ENCODE measurements at regions not wholly inside any gene's neighbourhood (a gene's known extent, or its start where the extent isn't known, plus 50 kb on each side); places are given as distances from the start of the nearest gene placed in this dataset.

DNA sequence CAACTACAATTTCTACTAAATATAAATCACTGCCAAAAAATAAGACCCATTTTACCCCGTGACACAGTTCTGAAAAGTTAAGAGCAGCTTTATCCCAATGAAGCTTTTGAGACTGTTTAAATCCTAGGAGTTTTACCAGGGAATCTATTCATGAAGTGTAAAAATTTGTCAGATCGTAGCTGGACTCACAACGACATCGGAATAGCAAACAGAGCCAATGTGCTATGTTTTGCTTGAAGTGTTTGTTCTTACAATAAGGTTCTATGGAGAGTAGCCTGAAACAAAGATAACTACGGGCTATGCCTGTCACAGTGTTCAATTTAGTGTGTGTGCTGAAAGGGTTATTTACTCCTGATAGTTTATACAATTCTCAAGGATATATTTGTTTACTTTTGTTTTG is 78.5 kb upstream of the L3MBTL4 start:
- H3K27ac Mint-ChIP-seq (ENCODE audit: unreplicated experiment), result no peak overlapping the region
- peaks cover 12% of the 10 kb centered on the region for H3K4me1 Mint-ChIP-seq (ENCODE audit: low read depth, unreplicated experiment)
- DNase-seq (ENCODE audit: low read depth) (no peak), FAIRE-seq (no peak)
- no peak overlapping the region for H2AFZ ChIP-seq (ENCODE audit: low read depth, low read length)
- no peak overlapping the region for H3K4me2 ChIP-seq (ENCODE audit: low read length)
- H3K36me3 ChIP-seq (ENCODE audit: insufficient read depth, low read length), result no peaks in the 10 kb centered on the region
- H3K27ac ChIP-seq (ENCODE audit: low read depth, low read length), result no peak overlapping the region
- H3K27me3 ChIP-seq (ENCODE audit: insufficient read depth, low read length), result no peaks in the 10 kb centered on the region
- no peaks in the 10 kb centered on the region for H3K9me3 Mint-ChIP-seq (ENCODE audit: unreplicated experiment)
- H3K36me3 Mint-ChIP-seq (ENCODE audit: low read depth, unreplicated experiment), result no peaks in the 10 kb centered on the region
- no peaks in the 10 kb centered on the region for H3K27me3 Mint-ChIP-seq (ENCODE audit: low read depth, unreplicated experiment)
- H3K9ac ChIP-seq (ENCODE audit: low read length), result no peak overlapping the region
- no peak overlapping the region for H3K4me3 ChIP-seq (ENCODE audit: insufficient read depth, low read depth, low read length)
- H3K4me1 ChIP-seq (ENCODE audit: insufficient read depth, low read length), result no peaks in the 10 kb centered on the region
- no peaks in the 10 kb centered on the region for H3K79me2 ChIP-seq (ENCODE audit: insufficient read depth, low read length)
- H3K4me3 Mint-ChIP-seq (ENCODE audit: unreplicated experiment), result no peak overlapping the region
- no peak for TF ChIP-seq EZH2 (IDR thresholded peaks at IDR 0.05; ENCODE audit: insufficient read depth, low read length)
- TF ChIP-seq, protein P1, sequence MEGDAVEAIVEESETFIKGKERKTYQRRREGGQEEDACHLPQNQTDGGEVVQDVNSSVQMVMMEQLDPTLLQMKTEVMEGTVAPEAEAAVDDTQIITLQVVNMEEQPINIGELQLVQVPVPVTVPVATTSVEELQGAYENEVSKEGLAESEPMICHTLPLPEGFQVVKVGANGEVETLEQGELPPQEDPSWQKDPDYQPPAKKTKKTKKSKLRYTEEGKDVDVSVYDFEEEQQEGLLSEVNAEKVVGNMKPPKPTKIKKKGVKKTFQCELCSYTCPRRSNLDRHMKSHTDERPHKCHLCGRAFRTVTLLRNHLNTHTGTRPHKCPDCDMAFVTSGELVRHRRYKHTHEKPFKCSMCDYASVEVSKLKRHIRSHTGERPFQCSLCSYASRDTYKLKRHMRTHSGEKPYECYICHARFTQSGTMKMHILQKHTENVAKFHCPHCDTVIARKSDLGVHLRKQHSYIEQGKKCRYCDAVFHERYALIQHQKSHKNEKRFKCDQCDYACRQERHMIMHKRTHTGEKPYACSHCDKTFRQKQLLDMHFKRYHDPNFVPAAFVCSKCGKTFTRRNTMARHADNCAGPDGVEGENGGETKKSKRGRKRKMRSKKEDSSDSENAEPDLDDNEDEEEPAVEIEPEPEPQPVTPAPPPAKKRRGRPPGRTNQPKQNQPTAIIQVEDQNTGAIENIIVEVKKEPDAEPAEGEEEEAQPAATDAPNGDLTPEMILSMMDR (IDR thresholded peaks at IDR 0.05; ENCODE audit: insufficient read depth, low read depth, low read length), result no peak
- H3K9me3 ChIP-seq (ENCODE audit: insufficient read depth, low read depth, low read length), result no peaks in the 10 kb centered on the region
- H4K20me1 ChIP-seq (ENCODE audit: insufficient read depth, low read length), result no peaks in the 10 kb centered on the region

DNA sequence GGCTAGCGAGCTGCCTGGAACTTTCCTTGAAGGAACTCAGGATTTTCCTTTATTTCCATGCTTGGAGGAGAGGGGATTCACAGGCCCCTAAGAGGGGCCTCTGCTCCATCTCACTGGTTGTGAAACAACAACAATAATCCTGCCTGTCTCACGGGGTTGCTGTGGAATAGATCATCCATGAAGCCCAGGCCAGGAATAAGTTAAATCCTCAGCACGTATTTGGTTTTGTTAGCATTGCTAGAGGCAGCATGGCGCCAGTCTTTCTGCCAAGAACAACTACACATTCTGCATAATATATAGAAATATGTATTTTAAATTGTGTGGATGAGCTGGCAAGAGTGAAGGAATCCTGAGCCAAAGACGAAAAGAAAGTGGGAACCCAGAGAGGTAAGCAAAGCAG is 80.8 kb upstream of the L3MBTL4 start:
- H3K27me3 Mint-ChIP-seq (ENCODE audit: low read depth, unreplicated experiment), result no peaks in the 10 kb centered on the region
- no peaks in the 10 kb centered on the region for H3K9me3 ChIP-seq (ENCODE audit: insufficient read depth, low read depth, low read length)

DNA sequence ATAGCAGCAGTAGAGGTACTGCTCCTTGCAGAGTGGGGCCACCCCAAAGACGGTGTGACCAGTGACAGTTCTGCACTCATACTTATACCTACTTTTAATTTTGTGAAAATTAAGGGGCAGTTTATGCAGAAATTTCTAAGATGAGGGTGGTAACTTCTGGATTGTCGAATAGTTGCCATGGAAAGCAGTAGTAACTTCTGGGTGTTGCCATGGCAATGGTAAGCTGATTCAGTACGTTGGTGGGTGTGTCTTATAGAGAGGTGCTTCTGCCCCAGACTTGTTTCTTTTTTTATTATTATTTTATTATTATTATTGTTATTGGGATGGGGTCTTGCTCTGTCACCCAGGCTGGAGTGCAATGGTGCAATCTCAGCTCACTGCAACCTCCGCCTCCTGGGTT is 82.8 kb upstream of the L3MBTL4 start:
- no peaks in the 10 kb centered on the region for H4K20me1 ChIP-seq (ENCODE audit: insufficient read depth, low read length)
- H3K4me1 ChIP-seq (ENCODE audit: insufficient read depth, low read length), result no peaks in the 10 kb centered on the region
- Mint-ChIP-seq H3K27ac (ENCODE audit: unreplicated experiment) (no peak overlapping the region), H3K36me3 (ENCODE audit: low read depth, unreplicated experiment) (no peaks in the 10 kb centered on the region), H3K9me3 (ENCODE audit: unreplicated experiment) (no peaks in the 10 kb centered on the region), H3K4me1 (ENCODE audit: low read depth, unreplicated experiment) (no peaks in the 10 kb centered on the region), H3K27me3 (ENCODE audit: low read depth, unreplicated experiment) (no peaks in the 10 kb centered on the region), H3K4me3 (ENCODE audit: unreplicated experiment) (no peak overlapping the region)
- no peaks in the 10 kb centered on the region for H3K36me3 ChIP-seq (ENCODE audit: insufficient read depth, low read length)
- DNase-seq (ENCODE audit: low read depth), result no peak
- no peak overlapping the region for H3K4me3 ChIP-seq (ENCODE audit: insufficient read depth, low read depth, low read length)
- no peak overlapping the region for H3K27ac ChIP-seq (ENCODE audit: low read depth, low read length)
- H2AFZ ChIP-seq (ENCODE audit: low read depth, low read length), result no peak overlapping the region
- no peaks in the 10 kb centered on the region for H3K9me3 ChIP-seq (ENCODE audit: insufficient read depth, low read depth, low read length)
- no peaks in the 10 kb centered on the region for H3K79me2 ChIP-seq (ENCODE audit: insufficient read depth, low read length)
- no peak for FAIRE-seq
- TF ChIP-seq, protein P1 (IDR thresholded peaks at IDR 0.05; ENCODE audit: insufficient read depth, low read depth, low read length), result no peak
- no peak for TF ChIP-seq EZH2 (IDR thresholded peaks at IDR 0.05; ENCODE audit: insufficient read depth, low read length)
- H3K4me2 ChIP-seq (ENCODE audit: low read length), result no peak overlapping the region
- no peaks in the 10 kb centered on the region for H3K27me3 ChIP-seq (ENCODE audit: insufficient read depth, low read length)
- H3K9ac ChIP-seq (ENCODE audit: low read length), result no peak overlapping the region

More for the DNA sequence above, 80.8 kb upstream of the L3MBTL4 start:
- Mint-ChIP-seq H3K4me1 (ENCODE audit: low read depth, unreplicated experiment) (no peaks in the 10 kb centered on the region), H3K9me3 (ENCODE audit: unreplicated experiment) (no peaks in the 10 kb centered on the region), H3K36me3 (ENCODE audit: low read depth, unreplicated experiment) (no peaks in the 10 kb centered on the region), H3K4me3 (ENCODE audit: unreplicated experiment) (no peak overlapping the region), H3K27ac (ENCODE audit: unreplicated experiment) (no peak overlapping the region)
- TF ChIP-seq EZH2 (IDR thresholded peaks at IDR 0.05; ENCODE audit: insufficient read depth, low read length), result no peak
- TF ChIP-seq, protein P1 (IDR thresholded peaks at IDR 0.05; ENCODE audit: insufficient read depth, low read depth, low read length), result no peak
- H3K9ac ChIP-seq (ENCODE audit: low read length), result no peak overlapping the region
- H4K20me1 ChIP-seq (ENCODE audit: insufficient read depth, low read length), result no peaks in the 10 kb centered on the region
- H2AFZ ChIP-seq (ENCODE audit: low read depth, low read length), result no peak overlapping the region
- no peak overlapping the region for H3K27ac ChIP-seq (ENCODE audit: low read depth, low read length)
- FAIRE-seq (no peak), DNase-seq (ENCODE audit: low read depth) (no peak)
- no peaks in the 10 kb centered on the region for H3K4me1 ChIP-seq (ENCODE audit: insufficient read depth, low read length)
- H3K36me3 ChIP-seq (ENCODE audit: insufficient read depth, low read length), result no peaks in the 10 kb centered on the region
- no peaks in the 10 kb centered on the region for H3K79me2 ChIP-seq (ENCODE audit: insufficient read depth, low read length)
- no peak overlapping the region for H3K4me3 ChIP-seq (ENCODE audit: insufficient read depth, low read depth, low read length)
- H3K4me2 ChIP-seq (ENCODE audit: low read length), result no peak overlapping the region
- H3K27me3 ChIP-seq (ENCODE audit: insufficient read depth, low read length), result no peaks in the 10 kb centered on the region
